HG03571 (cell line): ENCODE measurements at regions not wholly inside any gene's neighbourhood (a gene's known extent, or its start where the extent isn't known, plus 50 kb on each side); places are given as distances from the start of the nearest gene placed in this dataset.
"Not testable (repeated sequence)": the region's sequence is repeated elsewhere in the genome, so short reads cannot be mapped to it uniquely, and the experiment has no call there.

Experiments
- ATAC-seq: cut with Tn5 transposase; IDR thresholded peaks from one replicate; pipeline ENCODE4 v1.9.1; 2021; ENCODE audit not compliant: unreplicated experiment

- not testable (repeated sequence) for ATAC-seq
Measured at GRCh38 chr3:13228169-13228568, 154.9 kb upstream of the IQSEC1 start.

DNA sequence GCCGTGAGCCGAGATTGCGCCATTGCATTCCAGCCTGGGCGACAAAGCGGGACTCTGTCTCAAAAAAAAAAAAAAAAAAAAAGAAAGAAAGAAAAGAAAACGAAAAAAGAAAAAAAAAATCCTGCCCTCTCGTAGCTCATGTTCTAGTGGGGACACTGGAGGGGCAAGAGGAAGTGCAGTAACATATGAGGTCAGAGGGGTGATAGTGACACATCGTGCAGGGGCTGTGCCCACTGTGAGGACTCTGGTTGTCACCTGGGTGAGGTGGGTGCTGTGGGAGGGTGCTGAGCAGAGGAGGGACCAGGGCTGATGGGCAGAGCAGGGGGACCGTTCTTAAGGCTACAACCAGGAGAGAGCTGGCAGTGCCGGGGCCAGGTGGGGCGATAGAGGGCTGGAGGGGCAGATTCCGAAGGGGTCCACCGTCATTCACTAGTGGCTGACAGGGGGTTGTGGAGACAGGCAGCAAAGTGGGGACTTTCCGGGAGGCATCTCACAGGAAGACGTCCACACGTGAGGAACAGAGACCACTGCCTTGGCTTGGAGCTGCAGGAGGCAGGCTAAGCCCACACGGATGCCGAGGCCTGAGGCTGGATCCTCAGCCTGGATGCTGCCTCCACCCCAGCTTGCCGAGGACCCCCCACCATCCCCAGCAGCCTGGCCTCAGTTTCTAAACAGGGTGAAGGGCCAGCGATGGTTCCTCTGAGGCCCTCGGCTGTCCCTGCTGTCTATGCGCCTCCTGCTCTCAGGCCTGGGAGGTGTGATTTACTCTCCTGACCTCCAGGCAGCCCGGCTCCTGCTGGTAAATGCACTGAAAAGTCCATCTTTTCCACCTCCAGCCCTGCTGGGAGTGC, 154.3 kb upstream of the IQSEC1 start:
- no peak for ATAC-seq

DNA sequence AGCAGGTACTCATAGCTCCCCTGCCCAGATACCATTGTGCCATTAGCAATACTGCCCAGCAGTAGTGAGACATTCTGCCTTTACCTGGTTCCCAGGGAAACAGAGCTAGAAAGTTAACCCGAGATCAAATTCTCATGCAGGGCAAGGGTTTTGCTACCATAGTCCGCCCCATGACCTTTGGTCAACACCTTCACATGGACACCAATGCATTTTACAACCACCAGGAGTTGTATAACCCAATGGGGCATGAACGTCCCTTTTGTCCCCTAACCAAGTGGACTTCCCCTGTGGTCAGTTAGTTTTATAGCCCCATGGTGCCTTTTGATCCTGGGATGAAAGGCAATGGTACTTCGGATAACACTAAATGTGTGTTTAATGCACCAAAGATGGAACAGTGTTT, 151.7 kb upstream of the IQSEC1 start:
- no peak for ATAC-seq

DNA sequence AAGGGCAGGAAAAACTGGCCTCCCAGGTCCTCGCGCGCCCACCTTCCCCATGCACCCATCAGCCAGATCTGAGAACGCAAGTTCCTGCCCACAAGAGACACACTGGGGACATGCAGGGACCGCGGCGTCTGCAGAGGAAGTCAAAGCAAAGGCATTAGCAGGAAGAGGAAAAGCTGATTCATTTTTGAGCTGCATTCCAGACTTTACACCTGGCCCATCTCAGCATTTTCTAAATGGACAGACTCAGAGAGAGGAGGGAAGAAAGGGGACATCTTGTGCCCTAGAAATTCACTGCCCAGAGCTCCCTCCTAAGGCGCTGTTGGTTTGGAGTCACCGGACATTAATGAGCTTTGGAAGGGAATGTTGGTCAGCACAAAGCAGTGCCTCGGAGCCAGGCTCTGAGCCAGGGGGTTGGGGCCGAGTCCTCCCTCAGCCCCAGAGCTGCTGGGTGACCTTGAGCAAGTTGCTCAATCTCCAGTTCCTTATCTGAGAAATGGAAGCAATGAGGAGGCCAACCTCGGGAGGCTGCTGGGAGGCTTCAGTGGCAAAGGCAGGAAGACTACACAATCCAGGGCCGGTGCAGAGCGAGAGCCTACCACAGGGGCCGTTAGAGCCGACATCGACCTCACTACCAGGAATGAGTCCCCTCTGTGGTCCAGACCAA, 150.5 kb upstream of the IQSEC1 start:
- no peak for ATAC-seq

DNA sequence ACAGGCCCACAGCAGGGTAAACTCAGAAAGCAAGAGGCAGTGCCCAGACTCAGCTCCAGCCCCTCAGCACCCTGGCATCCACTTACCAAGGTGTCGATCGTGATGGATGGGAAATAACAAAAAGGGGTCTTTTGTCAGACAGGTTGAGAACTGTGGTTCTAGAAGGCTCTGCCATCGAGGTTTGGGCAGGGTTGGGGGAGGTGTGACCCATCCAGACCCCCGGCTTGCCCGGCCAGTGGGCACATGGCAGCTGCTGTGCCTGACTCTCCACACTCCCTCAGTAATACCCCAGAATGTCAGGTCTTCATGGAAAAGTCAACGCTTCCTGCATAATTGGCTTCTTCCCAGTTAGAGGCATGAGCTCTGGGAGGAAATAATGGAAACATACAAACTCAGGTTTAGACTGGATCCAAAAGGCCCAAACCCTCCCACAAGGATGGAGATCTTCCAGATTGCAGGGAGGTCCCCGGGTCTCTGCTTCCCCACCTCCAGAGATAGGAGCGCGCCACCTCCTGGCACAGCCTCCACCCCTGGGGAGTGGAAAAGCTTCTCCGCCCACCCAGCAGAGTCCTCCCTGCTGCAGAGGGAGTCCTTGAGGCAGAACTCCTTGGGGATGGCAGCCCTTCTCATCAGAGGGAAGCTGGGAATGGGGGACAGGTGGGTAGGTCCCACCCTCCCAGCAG, 149.8 kb upstream of the IQSEC1 start:
- no peak for ATAC-seq

- no peak for ATAC-seq
Measured at GRCh38 chr3:13222131-13222530, 148.9 kb upstream of the IQSEC1 start.

DNA sequence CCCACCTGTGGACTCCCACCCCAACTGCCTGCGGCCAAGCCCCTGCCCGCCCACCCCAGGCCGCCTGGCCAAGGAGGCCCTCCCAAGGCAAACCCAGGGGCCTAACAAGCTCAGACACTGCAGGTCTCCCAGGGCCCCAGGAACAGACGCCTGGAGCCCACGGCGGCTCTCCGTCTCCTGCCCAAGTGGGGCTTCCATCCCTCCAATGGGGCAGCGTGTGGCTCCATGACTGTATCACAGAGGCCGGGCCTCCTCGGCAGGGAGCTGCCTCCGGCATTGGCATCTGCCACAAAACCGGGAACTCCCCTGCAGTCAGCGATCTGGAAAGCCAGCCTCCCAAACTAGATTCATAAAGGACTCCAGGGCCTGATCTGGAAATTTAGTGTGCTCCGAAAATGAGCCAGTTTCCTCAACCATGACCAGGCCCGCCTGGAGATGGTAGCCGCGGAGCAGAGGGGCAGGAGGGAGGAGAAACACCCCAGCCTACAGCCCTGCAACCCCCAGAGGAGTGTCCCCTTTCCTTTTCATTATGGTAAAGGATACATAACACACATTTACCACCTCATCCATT, 148.3 kb upstream of the IQSEC1 start:
- ATAC-seq, result no peak

DNA sequence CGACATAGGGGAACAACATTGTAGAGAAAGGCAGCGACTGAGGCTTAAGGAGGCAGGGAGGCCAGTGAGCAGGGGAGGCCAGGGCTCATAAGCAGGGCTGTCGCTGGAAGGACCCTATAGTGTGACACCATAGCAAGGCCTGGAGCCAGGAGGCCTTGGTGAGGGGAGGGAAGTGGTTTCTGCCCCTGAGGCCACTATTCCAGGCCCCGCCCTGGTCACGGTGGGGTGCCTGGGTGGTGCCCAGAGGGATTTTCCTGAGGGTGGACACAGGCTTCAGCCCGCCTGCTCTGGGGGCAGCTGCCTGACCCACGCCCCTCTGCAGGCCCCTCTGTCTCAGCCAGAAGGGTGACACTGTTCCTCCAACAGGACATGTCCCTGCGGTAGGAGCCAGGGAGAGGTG, 147.8 kb upstream of the IQSEC1 start:
- no peak for ATAC-seq

DNA sequence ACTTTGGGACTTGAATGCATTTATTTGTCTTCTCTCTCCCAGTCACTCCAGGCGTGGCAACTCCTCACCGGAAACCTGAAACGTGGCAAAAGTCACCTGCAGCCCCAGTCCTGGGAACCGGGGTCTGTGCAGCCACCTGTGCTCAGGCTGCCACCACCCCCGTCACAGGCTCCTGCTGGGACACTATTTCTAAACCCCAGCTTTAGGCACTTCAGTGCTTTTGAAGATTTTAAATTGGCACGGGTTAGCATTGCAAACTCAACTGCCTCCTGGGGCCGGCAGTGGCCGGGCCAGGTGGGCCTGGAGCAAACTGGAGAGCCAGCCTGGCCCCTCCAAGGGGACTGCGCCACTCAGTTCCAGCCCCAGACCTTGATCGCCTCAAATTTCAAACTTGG, 146.7 kb upstream of the IQSEC1 start:
- ATAC-seq, result no peak

DNA sequence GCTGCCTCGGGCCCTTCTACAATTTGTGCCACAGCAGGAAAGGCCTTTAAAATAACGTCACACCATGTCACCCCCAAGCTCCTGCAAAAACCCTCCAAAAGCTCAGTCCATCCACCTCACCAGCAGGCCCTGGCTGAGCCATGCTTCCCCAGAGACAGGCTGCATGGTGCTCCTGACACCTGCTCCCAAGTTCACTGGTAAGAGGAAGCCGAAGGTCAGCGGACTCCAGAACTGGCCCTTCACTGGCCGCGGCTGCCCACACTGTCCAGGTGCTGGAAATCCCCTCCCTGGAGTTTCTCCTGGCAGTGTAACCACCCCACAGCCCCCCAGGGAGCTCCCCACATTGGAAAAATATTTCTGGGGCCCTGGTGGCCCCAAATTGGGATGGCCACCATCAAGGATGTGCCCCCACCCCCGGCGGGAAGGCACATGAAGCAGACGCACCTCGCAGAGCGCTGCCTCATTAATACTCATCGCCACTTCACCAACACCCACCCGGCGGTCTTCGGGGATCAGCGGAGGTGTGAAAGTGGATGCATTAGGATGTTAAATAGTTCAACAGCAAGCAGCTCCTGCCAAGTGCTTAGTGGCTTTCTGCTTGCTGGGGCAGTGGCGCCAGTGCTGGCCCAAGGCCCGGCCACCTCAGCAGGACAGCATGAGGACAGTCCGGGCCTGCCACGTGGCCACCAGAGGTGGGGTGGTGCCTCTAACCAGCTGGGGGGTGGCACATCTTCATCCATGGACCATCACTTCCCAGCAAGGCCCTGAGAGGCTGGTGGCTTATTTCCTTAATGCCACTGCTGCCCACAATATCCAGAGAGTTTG, 146.1 kb upstream of the IQSEC1 start:
- no peak for ATAC-seq

- no peak for ATAC-seq
Measured at GRCh38 chr3:13218541-13218908, 145.3 kb upstream of the IQSEC1 start.

GRCh38 chr3:13217736-13218540, 144.7 kb upstream of the IQSEC1 start:
- ATAC-seq, result no peak

DNA sequence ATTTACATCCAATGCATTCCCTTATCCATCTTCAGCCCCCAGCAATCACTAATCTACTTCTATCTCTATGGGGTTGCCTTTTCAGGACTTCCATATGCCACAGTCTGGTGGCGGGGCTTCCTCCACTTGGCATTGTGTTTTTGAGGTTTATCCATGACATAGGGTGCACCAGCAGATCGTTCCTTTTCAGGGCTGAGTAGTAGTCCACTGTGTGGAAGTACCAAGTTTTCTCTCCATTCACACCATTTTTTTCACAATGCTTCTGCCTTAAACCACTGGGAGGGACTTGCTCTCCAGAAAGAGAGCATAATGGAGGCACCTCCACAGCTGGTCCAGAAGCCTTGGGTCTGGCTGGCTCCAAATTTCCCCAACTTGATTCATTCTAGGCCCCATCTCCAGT, 144.0 kb upstream of the IQSEC1 start:
- no peak for ATAC-seq

DNA sequence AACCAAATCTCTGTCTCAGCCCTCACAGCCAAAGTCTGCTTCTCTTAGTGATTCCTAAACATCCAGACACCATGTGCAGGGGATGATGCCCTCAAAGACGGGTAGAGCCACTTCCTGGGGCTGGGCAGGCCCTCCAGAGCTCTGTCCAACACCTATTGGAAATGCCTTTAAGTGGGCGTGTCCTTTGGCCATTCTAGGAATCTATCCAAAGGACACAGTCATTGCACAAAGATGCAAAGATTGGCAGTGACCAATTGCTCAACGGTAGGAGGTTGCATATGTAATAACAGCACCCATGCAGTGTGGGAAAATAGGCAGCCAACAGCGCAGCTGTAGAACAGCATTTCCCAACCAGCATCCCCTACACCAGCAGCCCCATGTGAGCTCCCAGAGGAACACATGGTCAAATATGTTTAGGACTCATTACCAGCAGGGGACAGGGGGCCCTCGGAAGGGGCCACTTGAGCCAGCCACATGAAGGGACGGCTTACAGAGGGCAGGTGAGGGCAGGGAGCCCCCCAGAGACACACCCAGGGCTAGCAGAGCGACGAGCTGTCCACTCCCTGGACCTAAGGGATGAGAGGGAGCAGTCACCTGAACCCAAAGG, 142.8 kb upstream of the IQSEC1 start:
- no peak for ATAC-seq

- no peak for ATAC-seq
Measured at GRCh38 chr3:13214847-13215472, 141.7 kb upstream of the IQSEC1 start.

GRCh38 chr3:13213911-13214846, 140.9 kb upstream of the IQSEC1 start:
- no peak for ATAC-seq

DNA sequence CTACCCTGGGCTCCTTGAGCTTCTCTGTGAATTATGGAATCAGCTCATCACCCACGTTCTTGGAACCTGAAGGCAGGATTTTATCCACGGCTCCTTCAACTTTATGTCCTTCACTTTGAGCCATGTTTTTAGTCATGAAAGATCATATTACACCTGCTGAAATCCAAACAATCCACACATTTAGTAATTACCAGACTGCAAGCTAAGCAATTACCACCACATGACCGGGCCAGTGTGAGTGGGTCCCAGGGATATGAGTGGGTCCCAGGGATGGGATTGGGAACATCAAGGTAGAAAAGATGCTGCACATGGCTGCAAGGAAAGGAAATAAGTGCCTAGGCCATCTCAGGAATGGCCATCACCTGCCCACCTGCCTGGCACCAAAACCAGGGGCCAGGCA, 140.3 kb upstream of the IQSEC1 start:
- ATAC-seq, result no peak

DNA sequence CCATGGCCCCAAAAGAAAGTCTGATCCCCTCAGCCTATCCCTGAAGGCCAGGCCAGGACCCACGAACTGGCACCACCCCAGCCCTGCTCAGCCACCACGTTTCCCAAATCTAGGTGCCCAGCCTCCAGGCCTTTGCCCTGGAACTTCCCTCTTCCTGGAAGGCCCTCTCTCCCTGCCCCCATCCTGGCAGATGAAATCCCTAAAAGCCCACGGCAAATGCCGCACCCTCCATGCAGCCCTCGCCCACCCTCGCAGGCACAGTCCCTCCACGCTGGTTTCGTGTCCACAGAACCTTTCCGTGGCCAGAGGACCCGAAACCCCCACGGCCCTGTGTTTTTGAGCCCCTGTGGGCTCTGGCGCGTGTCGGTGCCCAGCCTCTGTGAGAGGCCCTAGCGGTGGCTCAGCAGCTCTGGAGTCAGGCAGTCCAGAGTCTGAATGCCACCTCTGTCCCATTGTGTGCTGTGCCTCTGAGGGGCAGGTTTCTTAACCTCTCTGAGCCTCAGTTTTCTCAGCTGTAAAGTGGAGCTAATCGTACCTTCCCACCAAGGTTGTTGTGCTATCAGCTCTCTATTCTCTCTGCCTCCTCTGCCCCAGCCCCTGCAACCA, 138.5 kb upstream of the IQSEC1 start:
- no peak for ATAC-seq
